NCI-H128 (cell line): ENCODE measurements at regions not wholly inside any gene's neighbourhood (a gene's known extent, or its start where the extent isn't known, plus 50 kb on each side); places are given as distances from the start of the nearest gene placed in this dataset.
"Not testable (repeated sequence)": the region's sequence is repeated elsewhere in the genome, so short reads cannot be mapped to it uniquely, and the experiment has no call there.

ENCODE experiments used
- DNase-seq: peaks from one replicate; lab custom pipeline; 2025; ENCODE audit not compliant: unreplicated experiment; lab: John Stamatoyannopoulos, UW

DNA sequence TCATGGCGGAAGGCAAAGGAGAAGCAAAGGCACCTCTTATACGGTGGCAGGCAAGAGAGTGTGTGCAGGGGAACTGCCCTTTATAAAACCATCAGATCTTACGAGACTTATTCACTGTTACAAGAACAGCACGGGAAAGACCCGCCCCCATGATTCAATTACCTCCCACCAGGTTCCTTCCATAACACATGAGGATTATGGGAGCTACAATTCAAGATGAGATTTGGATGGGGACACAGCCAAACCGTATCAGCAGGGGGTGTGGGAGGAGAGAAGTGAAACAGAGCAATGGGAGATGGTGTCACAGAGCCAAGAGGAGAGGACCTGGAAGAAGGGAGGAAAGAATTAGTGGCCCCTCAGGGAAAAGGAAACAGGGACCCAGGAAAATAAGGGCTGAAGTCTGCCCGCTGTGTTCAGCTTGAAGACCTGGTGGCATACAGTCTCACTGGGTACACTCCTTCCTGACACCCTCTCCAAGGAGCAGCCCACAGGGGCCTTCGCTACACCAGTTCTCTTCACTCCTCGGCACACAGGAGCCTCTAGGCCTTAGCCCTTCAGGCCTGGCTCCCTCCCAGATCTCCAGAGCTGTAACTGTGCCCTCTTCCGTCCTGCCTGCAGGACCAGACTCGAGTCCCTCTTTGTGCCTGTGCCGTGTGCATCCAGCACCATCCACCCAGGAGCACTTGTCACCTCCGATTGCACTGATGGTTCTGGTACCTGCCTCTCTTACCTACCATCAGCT, 262.1 kb downstream of the EIPR1 start:
- no peak for DNase-seq

- DNase-seq = no peak
Measured at GRCh38 chr2:3114406-3115185, 263.0 kb downstream of the EIPR1 start.

GRCh38 chr2:3113769-3114168, 263.8 kb downstream of the EIPR1 start:
- DNase-seq = no peak

DNA sequence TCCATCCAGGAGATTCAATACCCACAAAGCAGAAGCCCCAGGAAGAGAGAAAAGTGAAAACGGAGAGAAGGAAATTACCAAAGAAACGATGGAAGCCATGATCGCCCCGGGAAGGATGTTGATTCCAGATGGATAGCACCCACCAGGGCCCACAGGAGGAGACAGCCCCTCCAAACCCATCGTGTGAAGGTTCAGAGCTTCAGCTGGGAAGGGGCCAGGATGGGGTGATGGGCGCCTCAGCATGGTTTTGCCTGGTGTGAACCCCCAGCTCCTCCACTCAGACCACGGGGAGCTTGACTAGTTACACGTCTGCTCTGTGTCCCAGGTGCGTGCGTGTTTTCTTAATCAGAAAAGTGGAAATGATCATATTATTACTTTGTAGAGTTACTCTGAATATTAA, 264.5 kb downstream of the EIPR1 start:
- no peak for DNase-seq

DNA sequence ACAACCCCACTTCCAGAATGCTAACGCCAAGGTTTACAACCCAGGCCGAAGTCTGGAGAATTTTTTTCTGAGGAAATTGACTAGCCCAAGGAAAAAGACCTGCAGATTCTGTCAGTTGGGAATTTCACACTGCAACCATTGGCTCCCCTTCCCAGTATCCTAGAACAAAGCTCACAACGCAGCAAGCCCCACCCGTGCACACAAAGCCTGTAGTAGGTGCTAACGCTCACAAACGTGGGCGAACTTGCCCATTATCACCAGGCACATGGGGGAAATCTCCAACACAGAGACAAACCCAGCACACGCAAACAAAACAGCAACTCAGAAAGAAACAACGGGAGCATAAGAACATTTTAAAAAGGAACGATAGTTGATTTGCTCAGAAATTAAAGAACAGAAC, 265.1 kb downstream of the EIPR1 start:
- no peak for DNase-seq

GRCh38 chr2:3112131-3112530, 265.5 kb downstream of the EIPR1 start:
- DNase-seq = no peak

DNA sequence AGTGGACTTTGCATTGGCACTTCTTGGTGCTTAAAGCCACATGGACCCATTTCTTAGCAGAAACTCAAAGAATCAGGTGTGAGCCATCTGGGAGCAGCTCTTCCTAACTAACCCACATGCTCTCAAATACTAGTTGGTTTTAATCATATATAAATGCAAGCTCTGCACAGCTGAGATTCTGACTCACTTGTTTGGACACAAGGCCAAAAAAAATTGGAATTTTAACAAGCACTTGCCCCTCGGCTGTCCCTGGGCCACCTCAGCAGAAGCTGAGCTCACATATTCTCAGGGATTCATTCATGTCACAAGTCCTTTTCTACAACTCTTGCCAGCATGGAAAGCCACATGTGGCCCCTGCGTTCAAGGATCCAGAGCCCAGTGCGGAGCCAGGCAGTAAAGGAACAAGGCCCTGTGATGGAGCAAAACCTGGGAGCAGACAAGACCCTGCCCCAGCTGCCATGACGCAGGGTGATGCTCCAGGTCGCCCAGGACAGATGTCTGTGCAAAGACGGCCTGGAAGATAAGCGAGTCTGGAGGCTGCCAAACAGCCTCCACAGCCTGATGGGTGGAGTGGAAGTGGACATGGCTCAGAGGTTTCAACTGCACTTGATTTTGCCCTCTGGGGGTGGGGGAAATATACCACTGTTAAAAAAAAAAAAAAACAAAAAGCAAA, 266.5 kb downstream of the EIPR1 start:
- no peak for DNase-seq

DNA sequence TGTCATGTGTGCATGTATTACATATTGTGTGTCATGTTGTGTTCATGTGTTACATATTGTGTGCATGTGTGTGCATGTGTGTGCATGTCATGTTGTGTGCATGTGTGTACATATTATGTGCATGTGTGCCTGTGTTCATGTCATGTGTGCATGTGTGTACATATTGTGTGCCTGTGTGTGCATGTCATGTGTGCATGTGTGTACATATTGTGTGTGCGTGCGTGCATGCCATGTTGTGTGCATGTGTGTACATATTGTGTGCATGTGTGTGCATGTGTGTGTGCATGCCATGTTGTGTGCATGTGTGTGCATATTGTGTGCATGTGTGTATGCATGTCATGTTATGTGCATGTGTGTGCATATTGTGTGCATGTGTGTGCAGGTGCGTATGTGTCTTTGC, 267.1 kb downstream of the EIPR1 start:
- DNase-seq = no peak

- DNase-seq = no peak
Measured at GRCh38 chr2:3108710-3109702, 268.6 kb downstream of the EIPR1 start.

- DNase-seq = no peak
Measured at GRCh38 chr2:3108105-3108504, 269.5 kb downstream of the EIPR1 start.

DNA sequence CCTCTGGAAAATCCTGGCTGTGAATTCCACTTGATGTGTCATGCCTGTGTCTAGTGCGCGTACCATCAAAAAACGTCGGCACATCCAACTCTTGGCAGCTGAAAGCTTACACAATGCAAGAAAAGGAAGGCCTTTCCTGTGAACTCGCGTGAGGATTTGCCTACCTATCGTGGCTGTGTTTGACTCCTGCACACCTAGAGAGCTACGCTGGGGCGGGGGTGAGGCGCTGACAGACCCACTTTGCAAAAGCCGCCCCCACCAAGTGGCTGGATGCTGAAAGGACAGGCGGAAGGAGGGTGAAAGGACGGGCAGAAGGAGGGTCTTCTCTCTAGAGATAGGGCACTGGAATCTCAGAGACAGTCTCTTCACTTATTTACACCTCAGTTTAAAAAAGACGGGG, 270.1 kb downstream of the EIPR1 start:
- DNase-seq = no peak

DNA sequence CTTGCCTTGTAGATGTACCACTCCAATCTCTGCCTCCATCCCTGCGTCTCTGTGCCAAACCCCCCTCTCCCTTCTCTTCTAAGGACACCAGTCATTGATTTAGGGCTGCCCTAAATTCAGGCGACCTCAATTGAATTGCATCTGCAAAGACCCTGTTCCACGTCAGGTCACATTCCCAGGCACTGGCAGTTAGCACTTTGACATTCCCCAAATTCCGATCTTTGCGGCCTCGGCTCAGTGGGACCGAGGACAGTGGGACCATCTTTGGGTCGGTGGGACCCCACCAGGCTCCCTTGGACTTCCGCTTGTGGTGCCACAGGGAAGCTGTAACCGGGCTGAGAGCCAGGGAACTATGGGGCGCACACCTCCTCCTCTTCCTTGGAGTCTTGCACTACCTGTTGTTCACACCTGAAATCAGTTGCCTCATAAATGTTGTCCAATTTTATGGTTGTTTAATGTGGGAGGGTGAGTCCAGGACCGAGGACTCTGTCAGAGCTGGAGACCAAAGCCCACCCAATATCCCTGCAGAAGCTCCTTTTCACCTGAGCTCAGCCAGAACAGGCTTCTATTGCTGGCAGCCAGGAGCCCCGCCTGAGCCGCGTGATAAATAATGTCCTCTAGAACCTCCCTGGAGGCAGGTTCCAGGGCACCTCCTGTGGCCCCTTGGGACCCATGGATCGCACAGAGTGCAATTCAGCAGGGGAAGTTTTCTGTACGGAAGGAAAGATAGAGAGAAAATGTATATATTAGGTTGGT, 271.6 kb downstream of the EIPR1 start:
- DNase-seq = no peak

DNA sequence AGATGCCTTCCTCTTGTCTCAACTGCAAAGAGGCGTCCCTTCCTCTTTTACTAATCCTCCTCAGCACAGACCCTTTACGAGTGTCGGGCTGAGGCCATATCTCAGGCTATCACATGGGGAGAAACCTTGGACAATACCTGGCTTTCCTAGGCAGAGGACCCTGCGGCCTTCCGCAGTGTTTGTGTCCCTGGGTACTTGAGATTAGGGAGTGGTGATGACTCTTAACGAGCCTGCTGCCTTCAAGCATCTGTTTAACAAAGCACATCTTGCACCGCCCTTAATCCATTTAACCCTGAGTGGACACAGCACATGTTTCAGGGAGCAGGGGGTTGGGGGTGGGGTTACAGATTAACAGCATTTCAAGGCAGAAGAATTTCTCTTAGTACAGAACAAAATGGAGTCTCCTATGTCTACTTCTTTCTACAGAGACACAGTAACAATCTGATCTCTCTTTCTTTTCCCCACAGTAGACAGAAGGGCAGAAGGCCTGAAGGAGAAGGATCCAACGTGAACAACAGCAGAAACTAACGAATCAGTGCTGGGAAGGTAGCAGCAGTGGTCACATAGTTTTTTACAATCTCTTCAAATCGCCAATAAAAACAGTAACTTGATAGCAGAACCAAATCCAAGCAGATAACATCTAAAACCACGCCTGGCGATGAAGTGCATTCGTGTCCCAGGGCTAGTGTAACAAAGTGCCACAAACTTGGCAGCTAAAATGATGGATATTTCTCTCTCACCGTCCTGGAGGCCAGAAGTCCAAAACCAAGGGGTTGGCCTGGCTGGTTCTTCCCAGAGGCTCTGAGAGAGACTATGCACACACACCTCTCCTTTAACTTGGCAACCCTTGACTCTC, 272.4 kb downstream of the EIPR1 start:
- not testable (repeated sequence) for DNase-seq

GRCh38 chr2:3104261-3104660, 273.4 kb downstream of the EIPR1 start:
- DNase-seq = no peak

DNA sequence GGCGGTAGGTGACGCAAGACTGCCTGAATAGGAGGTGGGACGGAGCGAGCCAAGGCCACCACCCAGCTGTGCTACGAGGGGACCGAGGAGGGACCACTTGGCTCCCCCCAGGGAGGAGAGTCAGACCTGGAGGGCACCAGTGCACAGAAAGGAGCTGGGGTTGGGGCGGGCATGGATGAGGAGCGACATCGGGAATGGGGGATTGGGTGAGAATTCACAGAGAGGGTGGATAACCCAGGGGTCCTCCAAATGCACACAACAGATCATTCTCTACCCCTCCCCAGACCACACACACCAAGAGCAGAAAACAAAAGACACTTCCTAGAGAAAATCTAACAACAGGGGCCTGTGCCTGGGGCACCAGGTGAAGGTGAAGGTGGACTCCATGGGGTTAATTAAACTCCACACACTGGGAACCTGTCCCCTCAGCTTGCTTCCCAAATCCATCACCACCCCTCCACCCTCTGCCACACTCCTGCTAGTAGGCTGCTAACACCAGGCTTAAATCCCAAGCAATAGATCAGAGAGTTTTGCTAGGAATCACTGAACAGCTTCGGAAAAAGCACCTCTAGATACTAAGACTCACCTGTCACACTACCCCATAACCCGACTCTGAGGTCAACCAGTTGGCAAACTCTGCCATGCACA, 274.6 kb downstream of the EIPR1 start:
- no peak for DNase-seq

GRCh38 chr2:3102081-3102921, 275.3 kb downstream of the EIPR1 start:
- no peak for DNase-seq

DNA sequence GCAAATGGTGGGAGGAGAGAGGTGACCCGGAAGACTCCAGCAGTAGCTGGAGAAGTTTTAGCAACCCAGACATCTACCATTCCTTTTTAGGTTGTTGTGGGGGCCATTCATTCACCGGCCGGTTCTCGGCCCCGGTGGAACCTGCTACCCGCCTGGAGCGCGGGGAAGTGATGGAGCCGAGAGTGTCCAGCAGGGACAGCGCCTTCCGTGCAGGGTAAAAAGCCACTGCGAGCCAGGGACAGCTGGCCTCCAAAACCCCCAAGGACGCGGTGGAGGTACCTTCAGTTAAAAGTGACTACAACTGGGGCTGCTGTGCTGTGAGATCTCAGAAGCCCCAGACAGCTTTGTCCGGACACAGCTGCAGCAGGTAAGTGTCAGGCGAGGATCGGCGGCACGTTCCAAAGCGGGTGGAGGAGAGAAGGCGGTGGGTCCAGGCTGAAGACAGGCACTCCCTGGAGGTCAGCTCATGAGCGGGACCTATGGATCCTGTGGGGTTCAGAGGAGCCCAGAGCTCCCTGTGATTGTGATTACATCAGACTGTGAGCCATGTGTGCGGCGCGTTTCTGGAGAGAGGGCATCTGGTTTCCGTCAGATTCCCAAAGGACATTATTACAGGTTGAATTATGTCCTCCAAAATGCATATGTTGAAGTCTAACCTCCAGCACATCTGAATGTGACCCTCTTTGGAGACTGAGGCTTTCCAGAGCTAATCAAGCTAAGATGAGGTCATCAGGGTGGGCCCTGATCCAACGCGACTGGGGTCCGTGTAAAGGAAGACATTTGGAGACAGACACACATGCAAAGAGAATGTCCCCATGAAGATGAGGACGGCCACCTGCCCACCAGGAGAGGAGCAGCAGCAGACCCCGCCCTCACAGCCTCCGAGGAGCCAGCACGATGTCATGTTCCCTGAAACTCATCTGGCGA, 276.3 kb downstream of the EIPR1 start:
- DNase-seq = no peak
